ENCODE measurements at regions not wholly inside any gene's neighbourhood (a gene's known extent, or its start where the extent isn't known, plus 50 kb on each side); places are given as distances from the start of the nearest gene placed in this dataset.

- Histone ChIP-seq H3K4me3 (no peak overlapping the region), H3K4me1 (no peaks in the 10 kb centered on the region), H3K27me3 (no peaks in the 10 kb centered on the region), H3K9me3 (no peaks in the 10 kb centered on the region), H3K27ac (no peak overlapping the region), H3K36me3 (no peaks in the 10 kb centered on the region)
- no peak for DNase-seq
- ATAC-seq (ENCODE audit: low FRiP score in 2 of 2): no peak
- TF ChIP-seq, protein P1, sequence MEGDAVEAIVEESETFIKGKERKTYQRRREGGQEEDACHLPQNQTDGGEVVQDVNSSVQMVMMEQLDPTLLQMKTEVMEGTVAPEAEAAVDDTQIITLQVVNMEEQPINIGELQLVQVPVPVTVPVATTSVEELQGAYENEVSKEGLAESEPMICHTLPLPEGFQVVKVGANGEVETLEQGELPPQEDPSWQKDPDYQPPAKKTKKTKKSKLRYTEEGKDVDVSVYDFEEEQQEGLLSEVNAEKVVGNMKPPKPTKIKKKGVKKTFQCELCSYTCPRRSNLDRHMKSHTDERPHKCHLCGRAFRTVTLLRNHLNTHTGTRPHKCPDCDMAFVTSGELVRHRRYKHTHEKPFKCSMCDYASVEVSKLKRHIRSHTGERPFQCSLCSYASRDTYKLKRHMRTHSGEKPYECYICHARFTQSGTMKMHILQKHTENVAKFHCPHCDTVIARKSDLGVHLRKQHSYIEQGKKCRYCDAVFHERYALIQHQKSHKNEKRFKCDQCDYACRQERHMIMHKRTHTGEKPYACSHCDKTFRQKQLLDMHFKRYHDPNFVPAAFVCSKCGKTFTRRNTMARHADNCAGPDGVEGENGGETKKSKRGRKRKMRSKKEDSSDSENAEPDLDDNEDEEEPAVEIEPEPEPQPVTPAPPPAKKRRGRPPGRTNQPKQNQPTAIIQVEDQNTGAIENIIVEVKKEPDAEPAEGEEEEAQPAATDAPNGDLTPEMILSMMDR (IDR thresholded peaks at IDR 0.05): no peak
- TF ChIP-seq POLR2AphosphoS5 (IDR thresholded peaks at IDR 0.05): no peak
- no peak for TF ChIP-seq POLR2A (IDR thresholded peaks at IDR 0.05)
- TF ChIP-seq EP300 (IDR thresholded peaks at IDR 0.05): no peak
- WGBS, 2 donors: 51 to 52% methylated on average over 3 of the region's 3 CpGs
These were observed 1676.5 kb upstream of the PRR20A start for GRCh38 chr13:55464222-55464621.

GRCh38 chr13:55467476-55467875 lies 1673.2 kb upstream of the PRR20A start:
- DNase-seq: no peak
- Histone ChIP-seq H3K27ac (no peak overlapping the region), H3K4me1 (no peaks in the 10 kb centered on the region), H3K4me3 (no peak overlapping the region), H3K27me3 (no peaks in the 10 kb centered on the region), H3K9me3 (no peaks in the 10 kb centered on the region), H3K36me3 (no peaks in the 10 kb centered on the region)
- TF ChIP-seq POLR2A (IDR thresholded peaks at IDR 0.05): no peak
- TF ChIP-seq POLR2AphosphoS5 (IDR thresholded peaks at IDR 0.05): no peak
- no peak for TF ChIP-seq EP300 (IDR thresholded peaks at IDR 0.05)
- TF ChIP-seq, protein P1 (IDR thresholded peaks at IDR 0.05): no peak
- no peak for ATAC-seq (ENCODE audit: low FRiP score in 2 of 2)
- 87 to 98% methylated on average over 2 of the region's 2 CpGs for WGBS, 2 donors

- no peak overlapping the region for H3K27ac ChIP-seq
- no peaks in the 10 kb centered on the region for H3K9me3 ChIP-seq
- H3K4me1 ChIP-seq: no peaks in the 10 kb centered on the region
- H3K4me3 ChIP-seq: no peak overlapping the region
- 65 to 79% methylated on average over 3 of the region's 3 CpGs for WGBS, 2 donors
- TF ChIP-seq EP300 (IDR thresholded peaks at IDR 0.05) (no peak), POLR2AphosphoS5 (IDR thresholded peaks at IDR 0.05) (no peak), POLR2A (IDR thresholded peaks at IDR 0.05) (no peak)
- TF ChIP-seq, protein P1 (IDR thresholded peaks at IDR 0.05): no peak
- H3K36me3 ChIP-seq: no peaks in the 10 kb centered on the region
- H3K27me3 ChIP-seq: no peaks in the 10 kb centered on the region
- ATAC-seq (ENCODE audit: low FRiP score in 2 of 2): no peak
- DNase-seq: no peak
These were observed 1657.0 kb upstream of the PRR20A start for GRCh38 chr13:55483626-55484158.

- Histone ChIP-seq H3K27ac (no peak overlapping the region), H3K9me3 (no peaks in the 10 kb centered on the region), H3K4me1 (no peaks in the 10 kb centered on the region), H3K4me3 (no peak overlapping the region), H3K36me3 (no peaks in the 10 kb centered on the region), H3K27me3 (no peaks in the 10 kb centered on the region)
- WGBS, 2 donors: 76 to 87% methylated on average over 3 of the region's 3 CpGs
- no peak for ATAC-seq (ENCODE audit: low FRiP score in 2 of 2)
- TF ChIP-seq POLR2A (IDR thresholded peaks at IDR 0.05): no peak
- TF ChIP-seq, protein P1 (IDR thresholded peaks at IDR 0.05): no peak
- TF ChIP-seq EP300 (IDR thresholded peaks at IDR 0.05): no peak
- TF ChIP-seq POLR2AphosphoS5 (IDR thresholded peaks at IDR 0.05): no peak
- no peak for DNase-seq
These were observed 1647.4 kb upstream of the PRR20A start for GRCh38 chr13:55493297-55493696.

DNA sequence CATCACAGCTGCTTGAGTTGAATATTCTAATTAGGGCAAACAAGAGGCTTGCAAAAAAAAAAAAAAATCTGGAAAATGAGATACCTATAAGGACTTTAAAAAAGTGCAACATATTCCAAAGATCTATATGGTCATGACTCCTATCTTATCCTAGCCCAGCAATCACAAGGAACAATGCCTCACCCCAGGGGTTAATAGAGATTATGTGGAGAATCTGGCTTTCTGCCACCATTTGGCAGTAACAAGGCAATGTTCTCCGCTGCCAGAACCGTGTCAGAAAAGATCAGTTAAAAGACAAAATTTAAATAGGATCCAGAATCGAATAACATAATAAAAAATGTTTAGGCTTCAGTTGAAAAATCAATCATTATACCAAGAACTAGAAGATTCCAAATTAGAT lies 1643.2 kb upstream of the PRR20A start:
- ATAC-seq (ENCODE audit: low FRiP score in 2 of 2): no peak

More for the DNA sequence above, 1643.2 kb upstream of the PRR20A start:
- Histone ChIP-seq H3K36me3 (no peaks in the 10 kb centered on the region), H3K27me3 (no peaks in the 10 kb centered on the region), H3K9me3 (no peaks in the 10 kb centered on the region), H3K27ac (no peak overlapping the region), H3K4me3 (no peak overlapping the region), H3K4me1 (no peaks in the 10 kb centered on the region)
- TF ChIP-seq POLR2A (IDR thresholded peaks at IDR 0.05) (no peak), EP300 (IDR thresholded peaks at IDR 0.05) (no peak)
- 69 to 71% methylated on average over 3 of the region's 3 CpGs for WGBS, 2 donors
- no peak for DNase-seq
